Astrocyte (in vitro differentiated cells and primary cell): ENCODE measurements at regions not wholly inside any gene's neighbourhood (a gene's known extent, or its start where the extent isn't known, plus 50 kb on each side); places are given as distances from the start of the nearest gene placed in this dataset.

Source experiments
- DNase-seq: peaks from one replicate; pipeline ENCODE4 v3.0.0-alpha.2; 2010; ENCODE audit warnings: low read depth
- FAIRE-seq: peaks from 2 replicates; lab custom pipeline; 2011; peaks lifted over from hg19 to GRCh38; lab: Jason Lieb, UNC
- H2AFZ ChIP-seq: 2 replicates; pipeline ENCODE4 v1.6.0; 2012; ENCODE audit warnings: low read depth, low read length, inconsistent platforms
- H3K27ac ChIP-seq: 2 replicates; pipeline ENCODE4 v1.5.1; 2011; ENCODE audit warnings: low read depth, low read length, inconsistent platforms
- H3K27me3 ChIP-seq: 2 replicates; pipeline ENCODE4 v1.6.0; 2011; ENCODE audit warnings: low read length, inconsistent platforms; ENCODE audit not compliant: insufficient read depth
- H3K36me3 ChIP-seq: 2 replicates; pipeline ENCODE4 v1.5.1; 2011; ENCODE audit warnings: low read length, inconsistent platforms; ENCODE audit not compliant: insufficient read depth
- H3K4me1 ChIP-seq: 2 replicates; pipeline ENCODE4 v1.5.1; 2011; ENCODE audit warnings: low read length, inconsistent platforms; ENCODE audit not compliant: insufficient read depth
- H3K4me2 ChIP-seq: 2 replicates; pipeline ENCODE4 v1.6.0; 2012; ENCODE audit warnings: low read length, inconsistent platforms
- H3K4me3 ChIP-seq: 2 replicates; pipeline ENCODE4 v1.5.1; 2011; ENCODE audit warnings: low read depth, mild to moderate bottlenecking, low read length, inconsistent platforms; ENCODE audit not compliant: insufficient read depth
- H3K79me2 ChIP-seq: 2 replicates; pipeline ENCODE4 v1.6.0; 2012; ENCODE audit warnings: mild to moderate bottlenecking, low read length, inconsistent platforms; ENCODE audit not compliant: insufficient read depth
- H3K9ac ChIP-seq: 2 replicates; pipeline ENCODE4 v1.6.0; 2012; ENCODE audit warnings: mild to moderate bottlenecking, low read length, inconsistent platforms
- H3K9me3 ChIP-seq: 2 replicates; pipeline ENCODE4 v1.5.1; 2012; ENCODE audit warnings: low read depth, mild to moderate bottlenecking, low read length, inconsistent platforms; ENCODE audit not compliant: insufficient read depth
- H4K20me1 ChIP-seq: 2 replicates; pipeline ENCODE4 v1.6.0; 2012; ENCODE audit warnings: low read length, inconsistent platforms; ENCODE audit not compliant: insufficient read depth
- H3K27ac Mint-ChIP-seq: one replicate; pipeline ENCODE4 v1.8.0; 2021; ENCODE audit warnings: mild to moderate bottlenecking, mixed read lengths; ENCODE audit not compliant: unreplicated experiment
- H3K27me3 Mint-ChIP-seq: one replicate; pipeline ENCODE4 v1.8.0; 2021; ENCODE audit warnings: low read depth, mixed read lengths; ENCODE audit not compliant: unreplicated experiment
- H3K36me3 Mint-ChIP-seq: one replicate; pipeline ENCODE4 v1.8.0; 2021; ENCODE audit warnings: low read depth, mixed read lengths; ENCODE audit not compliant: unreplicated experiment
- H3K4me1 Mint-ChIP-seq: one replicate; pipeline ENCODE4 v1.8.0; 2021; ENCODE audit warnings: low read depth, mixed read lengths; ENCODE audit not compliant: unreplicated experiment
- H3K4me3 Mint-ChIP-seq: one replicate; pipeline ENCODE4 v1.8.0; 2021; ENCODE audit warnings: mild to moderate bottlenecking, moderate library complexity, mixed read lengths; ENCODE audit not compliant: unreplicated experiment
- H3K9me3 Mint-ChIP-seq: one replicate; pipeline ENCODE4 v1.8.0; 2021; ENCODE audit warnings: mild to moderate bottlenecking, mixed read lengths; ENCODE audit not compliant: unreplicated experiment
- CTCF ChIP-seq: IDR thresholded peaks from 2 replicates; pipeline ENCODE4 v1.5.1; 2011; ENCODE audit warnings: low read depth, mild to moderate bottlenecking, inconsistent platforms, low read length, moderate library complexity; ENCODE audit not compliant: insufficient read depth
- EZH2 ChIP-seq: IDR thresholded peaks from 2 replicates; pipeline ENCODE4 v1.6.1; 2012; ENCODE audit warnings: mild to moderate bottlenecking, low read length, inconsistent platforms; ENCODE audit not compliant: insufficient read depth

- no peak overlapping the region for H3K4me3 Mint-ChIP-seq
- DNase-seq (no peak), FAIRE-seq (no peak)
- Histone ChIP-seq H3K27me3 (no peaks in the 10 kb centered on the region), H3K9ac (no peak overlapping the region), H3K79me2 (no peaks in the 10 kb centered on the region), H3K36me3 (no peaks in the 10 kb centered on the region), H4K20me1 (no peaks in the 10 kb centered on the region), H3K4me3 (no peak overlapping the region), H2AFZ (no peak overlapping the region), H3K4me1 (no peaks in the 10 kb centered on the region), H3K4me2 (no peak overlapping the region), H3K9me3 (no peaks in the 10 kb centered on the region), H3K27ac (no peak overlapping the region)
- no peak overlapping the region for H3K27ac Mint-ChIP-seq
- H3K27me3 Mint-ChIP-seq = no peaks in the 10 kb centered on the region
- H3K9me3 Mint-ChIP-seq = no peaks in the 10 kb centered on the region
- H3K4me1 Mint-ChIP-seq = no peaks in the 10 kb centered on the region
- TF ChIP-seq CTCF = no peak
- TF ChIP-seq EZH2 = no peak
- no peaks in the 10 kb centered on the region for H3K36me3 Mint-ChIP-seq
These were observed 432.4 kb upstream of the PDZRN3 start for GRCh38 chr3:74057169-74057568.

- H3K9me3 Mint-ChIP-seq = no peaks in the 10 kb centered on the region
- no peaks in the 10 kb centered on the region for H4K20me1 ChIP-seq
- H3K27ac Mint-ChIP-seq = no peak overlapping the region
- H3K4me1 Mint-ChIP-seq = no peaks in the 10 kb centered on the region
- H3K27me3 Mint-ChIP-seq = no peaks in the 10 kb centered on the region
- H3K9ac ChIP-seq = no peak overlapping the region
- no peak overlapping the region for H2AFZ ChIP-seq
- no peak overlapping the region for H3K27ac ChIP-seq
- no peaks in the 10 kb centered on the region for H3K4me1 ChIP-seq
- H3K36me3 Mint-ChIP-seq = no peaks in the 10 kb centered on the region
- TF ChIP-seq CTCF = no peak
- no peak for TF ChIP-seq EZH2
- no peaks in the 10 kb centered on the region for H3K27me3 ChIP-seq
- no peak overlapping the region for H3K4me3 ChIP-seq
- no peaks in the 10 kb centered on the region for H3K79me2 ChIP-seq
- FAIRE-seq (no peak), DNase-seq (no peak)
- no peak overlapping the region for H3K4me3 Mint-ChIP-seq
- no peak overlapping the region for H3K4me2 ChIP-seq
- H3K9me3 ChIP-seq = no peaks in the 10 kb centered on the region
- no peaks in the 10 kb centered on the region for H3K36me3 ChIP-seq
These were observed 430.3 kb upstream of the PDZRN3 start for GRCh38 chr3:74055061-74055460.

- no peak overlapping the region for H2AFZ ChIP-seq
- DNase-seq (no peak), FAIRE-seq (no peak)
- no peak overlapping the region for H3K27ac ChIP-seq
- Mint-ChIP-seq H3K4me3 (no peak overlapping the region), H3K4me1 (no peaks in the 10 kb centered on the region), H3K36me3 (no peaks in the 10 kb centered on the region), H3K9me3 (no peaks in the 10 kb centered on the region), H3K27me3 (no peaks in the 10 kb centered on the region), H3K27ac (no peak overlapping the region)
- no peak overlapping the region for H3K9ac ChIP-seq
- no peaks in the 10 kb centered on the region for H3K36me3 ChIP-seq
- no peaks in the 10 kb centered on the region for H4K20me1 ChIP-seq
- no peak overlapping the region for H3K4me2 ChIP-seq
- no peaks in the 10 kb centered on the region for H3K79me2 ChIP-seq
- H3K27me3 ChIP-seq = no peaks in the 10 kb centered on the region
- H3K4me3 ChIP-seq = no peak overlapping the region
- H3K9me3 ChIP-seq = no peaks in the 10 kb centered on the region
- TF ChIP-seq CTCF (no peak), EZH2 (no peak)
- no peaks in the 10 kb centered on the region for H3K4me1 ChIP-seq
These were observed 429.8 kb upstream of the PDZRN3 start for GRCh38 chr3:74054566-74054965.
